Retinal pigment epithelial cell (primary cell): ENCODE measurements at regions not wholly inside any gene's neighbourhood (a gene's known extent, or its start where the extent isn't known, plus 50 kb on each side); places are given as distances from the start of the nearest gene placed in this dataset.

ENCODE experiments used
- DNase-seq: peaks from one replicate; pipeline ENCODE4 v3.0.0-alpha.2; 2010; ENCODE audit warnings: low read depth
- H3K4me3 ChIP-seq: 2 replicates; pipeline ENCODE4 v1.5.1; 2011; ENCODE audit warnings: mild to moderate bottlenecking, low read length, control low read depth, moderate library complexity
- TF ChIP-seq, protein P1 (sequence below): conservative IDR thresholded peaks from 2 replicates; pipeline ENCODE4 v1.5.1; 2011; ENCODE audit warnings: low read depth, low read length, control low read depth, inconsistent platforms

DNA sequence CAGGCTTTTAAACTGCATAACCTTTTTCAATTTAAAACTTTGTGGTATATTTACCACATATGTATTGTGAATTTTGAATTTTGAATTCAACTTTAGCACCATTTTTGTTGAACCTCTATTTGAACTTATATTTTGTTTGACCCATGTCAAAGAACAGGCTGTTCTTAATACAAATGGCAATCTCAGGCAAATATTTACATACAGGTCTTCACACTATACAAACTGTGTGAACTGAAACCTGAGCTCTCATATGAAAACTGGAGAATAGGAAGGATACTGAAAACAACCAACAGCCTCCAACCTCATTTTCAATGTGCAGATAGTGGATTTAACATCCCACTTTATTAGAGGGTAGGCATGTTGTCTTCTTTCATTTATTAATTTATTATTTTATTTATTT, 491.8 kb downstream of the KCNJ3 start:
- H3K4me3 ChIP-seq = no peak overlapping the region
- TF ChIP-seq, protein P1, sequence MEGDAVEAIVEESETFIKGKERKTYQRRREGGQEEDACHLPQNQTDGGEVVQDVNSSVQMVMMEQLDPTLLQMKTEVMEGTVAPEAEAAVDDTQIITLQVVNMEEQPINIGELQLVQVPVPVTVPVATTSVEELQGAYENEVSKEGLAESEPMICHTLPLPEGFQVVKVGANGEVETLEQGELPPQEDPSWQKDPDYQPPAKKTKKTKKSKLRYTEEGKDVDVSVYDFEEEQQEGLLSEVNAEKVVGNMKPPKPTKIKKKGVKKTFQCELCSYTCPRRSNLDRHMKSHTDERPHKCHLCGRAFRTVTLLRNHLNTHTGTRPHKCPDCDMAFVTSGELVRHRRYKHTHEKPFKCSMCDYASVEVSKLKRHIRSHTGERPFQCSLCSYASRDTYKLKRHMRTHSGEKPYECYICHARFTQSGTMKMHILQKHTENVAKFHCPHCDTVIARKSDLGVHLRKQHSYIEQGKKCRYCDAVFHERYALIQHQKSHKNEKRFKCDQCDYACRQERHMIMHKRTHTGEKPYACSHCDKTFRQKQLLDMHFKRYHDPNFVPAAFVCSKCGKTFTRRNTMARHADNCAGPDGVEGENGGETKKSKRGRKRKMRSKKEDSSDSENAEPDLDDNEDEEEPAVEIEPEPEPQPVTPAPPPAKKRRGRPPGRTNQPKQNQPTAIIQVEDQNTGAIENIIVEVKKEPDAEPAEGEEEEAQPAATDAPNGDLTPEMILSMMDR = no peak
- no peak for DNase-seq

DNA sequence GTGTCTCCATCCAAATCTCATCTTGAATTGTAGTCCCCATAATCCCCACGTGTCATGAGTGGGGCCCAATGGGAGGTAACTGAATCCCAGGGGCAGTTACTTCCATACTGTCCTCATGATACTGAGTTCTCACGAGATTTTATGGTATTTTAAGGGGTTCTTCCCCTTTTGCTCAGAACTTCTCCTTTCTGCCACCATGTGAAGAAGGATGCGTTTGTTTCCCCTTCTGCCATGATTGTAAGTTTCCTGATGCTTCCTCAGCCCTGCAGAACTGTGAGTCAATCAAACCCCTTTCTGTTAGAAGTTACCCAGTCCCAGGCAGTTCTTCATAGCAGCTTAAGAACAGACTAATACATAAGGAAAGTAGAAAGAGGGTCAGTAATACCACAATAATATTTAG, 480.4 kb downstream of the KCNJ3 start:
- TF ChIP-seq, protein P1 = no peak
- no peak overlapping the region for H3K4me3 ChIP-seq
- no peak for DNase-seq

DNA sequence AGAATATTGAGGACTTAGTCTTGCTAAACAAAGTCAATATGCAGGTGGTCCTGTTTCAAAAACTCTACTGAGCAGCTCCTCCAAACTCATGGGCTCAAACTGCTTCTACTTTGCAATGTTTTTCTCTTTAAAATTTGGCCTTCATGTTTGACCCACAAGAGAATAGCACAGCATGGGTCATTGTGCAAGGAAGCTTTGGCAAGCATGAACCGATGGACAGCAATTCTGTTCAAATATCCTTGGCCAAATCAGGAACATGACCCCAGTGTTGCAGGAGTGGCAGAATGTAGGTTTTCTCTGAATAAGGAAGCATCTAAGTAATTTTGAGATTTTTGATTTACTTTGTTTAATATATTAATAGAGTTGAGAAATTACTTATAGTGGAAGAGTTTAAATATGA, 477.9 kb downstream of the KCNJ3 start:
- TF ChIP-seq, protein P1 = no peak
- no peak for DNase-seq
- H3K4me3 ChIP-seq = no peak overlapping the region

DNA sequence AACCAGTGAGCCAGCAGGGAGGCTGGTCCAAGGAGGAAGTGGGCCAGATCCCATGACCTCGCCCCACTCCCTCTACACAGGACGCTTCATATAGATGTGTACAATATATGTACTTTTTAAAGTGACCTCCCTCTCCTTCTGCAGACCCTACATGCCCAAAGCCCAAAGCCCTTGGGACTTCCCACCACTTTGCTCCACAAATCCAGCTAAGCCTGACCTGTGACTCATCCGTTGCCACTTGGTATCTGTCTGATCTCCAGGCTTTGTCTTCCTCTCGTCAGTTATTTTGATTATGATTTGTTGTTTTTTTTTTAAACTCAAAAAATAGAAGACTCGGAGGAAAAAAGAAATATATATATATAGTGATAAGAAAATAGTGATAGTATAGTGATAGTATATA, 470.8 kb downstream of the KCNJ3 start:
- TF ChIP-seq, protein P1 = no peak
- H3K4me3 ChIP-seq = no peak overlapping the region
- no peak for DNase-seq

DNA sequence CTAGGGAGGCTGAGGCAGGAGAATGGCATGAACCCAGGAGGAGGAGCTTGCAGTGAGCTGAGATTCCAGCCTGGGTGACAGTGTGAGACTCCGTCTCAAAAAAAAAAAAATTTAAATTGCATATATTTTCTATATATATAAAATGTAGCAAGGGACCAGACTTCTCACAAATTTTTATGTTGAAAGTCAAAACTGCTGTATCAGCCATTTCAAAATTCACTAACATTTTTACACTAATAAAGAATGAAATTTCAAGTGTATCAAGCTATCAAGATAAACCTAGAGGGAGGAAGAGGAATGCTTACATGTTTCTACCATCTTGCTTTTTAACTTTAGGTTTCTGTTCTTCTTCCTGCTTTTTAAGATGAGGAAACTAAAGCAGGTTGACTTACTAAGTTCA, 464.0 kb downstream of the KCNJ3 start:
- no peak overlapping the region for H3K4me3 ChIP-seq
- TF ChIP-seq, protein P1 = no peak
- no peak for DNase-seq

DNA sequence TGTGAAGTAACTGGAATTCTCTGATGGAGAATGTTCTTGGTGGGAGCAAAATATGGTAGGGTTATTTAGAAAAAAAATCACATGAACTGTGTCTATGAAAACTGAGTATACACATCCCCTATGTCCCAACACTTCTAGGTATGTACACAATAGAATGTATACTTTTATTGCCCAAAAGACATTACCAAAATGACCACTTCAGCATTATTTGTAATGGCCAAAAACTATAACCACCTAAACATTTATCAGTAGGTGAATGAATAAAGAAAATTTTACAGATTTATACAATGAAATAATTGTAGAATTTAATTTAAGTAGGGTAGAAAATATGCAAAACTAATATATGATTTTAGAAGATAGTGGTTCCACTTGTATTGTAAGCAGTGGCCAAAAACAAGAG, 462.8 kb downstream of the KCNJ3 start:
- DNase-seq = no peak
- TF ChIP-seq, protein P1 = no peak
- no peak overlapping the region for H3K4me3 ChIP-seq

DNA sequence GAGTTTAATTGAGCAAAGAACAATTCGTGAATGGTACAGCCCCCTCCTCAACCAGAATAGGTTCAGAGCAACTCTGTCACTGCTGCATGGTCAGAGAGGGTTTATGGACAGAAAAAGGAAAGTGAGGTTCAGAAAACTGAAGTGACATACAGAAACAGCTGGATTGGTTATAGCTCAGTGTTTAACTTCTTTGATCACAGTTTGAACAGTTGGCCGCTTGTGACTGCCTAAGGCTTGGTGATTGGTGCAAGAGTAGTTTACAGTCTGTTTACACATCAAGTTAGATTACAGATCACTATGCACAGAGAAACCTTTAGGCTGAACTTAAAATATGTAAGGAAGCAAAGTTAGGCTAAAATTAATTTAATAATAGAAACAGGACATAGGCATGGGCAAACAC, 459.2 kb downstream of the KCNJ3 start:
- H3K4me3 ChIP-seq = no peak overlapping the region
- TF ChIP-seq, protein P1 = no peak
- no peak for DNase-seq
